NB4 (cell line): ENCODE measurements at regions not wholly inside any gene's neighbourhood (a gene's known extent, or its start where the extent isn't known, plus 50 kb on each side); places are given as distances from the start of the nearest gene placed in this dataset.

Source experiments
- DNase-seq: peaks from one replicate; pipeline ENCODE4 v3.0.0; 2010; ENCODE audit warnings: low read depth
- H3K4me3 ChIP-seq: one replicate; pipeline ENCODE4 v1.5.1; 2011; ENCODE audit warnings: mild to moderate bottlenecking, low read depth, low read length, moderate library complexity
- MYC ChIP-seq: IDR thresholded peaks from 2 replicates; pipeline ENCODE4 v1.6.1; 2011; ENCODE audit warnings: low read depth, low read length
- POLR2A ChIP-seq: IDR thresholded peaks from 2 replicates; pipeline ENCODE4 v1.6.1; 2011; ENCODE audit warnings: mild to moderate bottlenecking; ENCODE audit not compliant: insufficient read length; ENCODE audit errors: extremely low read depth
- TF ChIP-seq, protein P1 (sequence below): IDR thresholded peaks from 2 replicates; pipeline ENCODE4 v1.6.1; 2011; ENCODE audit warnings: low read depth, low read length
- TF ChIP-seq, protein P2 (sequence below): IDR thresholded peaks from one replicate; pipeline ENCODE4 v1.5.1; 2012; ENCODE audit warnings: low read depth, low read length

DNA sequence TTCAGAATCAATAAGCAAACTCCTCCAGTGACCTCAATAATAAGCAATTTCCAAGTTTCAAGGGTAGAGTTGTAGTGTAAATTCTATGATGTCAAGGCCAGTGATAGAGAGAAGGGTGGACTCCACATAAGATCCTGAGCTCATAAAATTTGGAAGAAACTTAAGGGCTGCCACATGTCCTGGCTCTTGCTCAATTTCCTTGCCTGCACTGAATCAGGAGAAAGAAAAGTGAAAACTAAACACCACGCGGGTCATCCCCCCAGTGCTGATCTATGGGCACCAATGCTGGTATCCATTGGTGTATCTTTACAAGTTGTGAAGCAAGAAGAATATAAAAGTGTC, 392.0 kb upstream of the INTU start:
- TF ChIP-seq POLR2A: no peak
- no peak for TF ChIP-seq MYC
- TF ChIP-seq, protein P1, sequence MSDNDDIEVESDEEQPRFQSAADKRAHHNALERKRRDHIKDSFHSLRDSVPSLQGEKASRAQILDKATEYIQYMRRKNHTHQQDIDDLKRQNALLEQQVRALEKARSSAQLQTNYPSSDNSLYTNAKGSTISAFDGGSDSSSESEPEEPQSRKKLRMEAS: no peak
- TF ChIP-seq, protein P2, sequence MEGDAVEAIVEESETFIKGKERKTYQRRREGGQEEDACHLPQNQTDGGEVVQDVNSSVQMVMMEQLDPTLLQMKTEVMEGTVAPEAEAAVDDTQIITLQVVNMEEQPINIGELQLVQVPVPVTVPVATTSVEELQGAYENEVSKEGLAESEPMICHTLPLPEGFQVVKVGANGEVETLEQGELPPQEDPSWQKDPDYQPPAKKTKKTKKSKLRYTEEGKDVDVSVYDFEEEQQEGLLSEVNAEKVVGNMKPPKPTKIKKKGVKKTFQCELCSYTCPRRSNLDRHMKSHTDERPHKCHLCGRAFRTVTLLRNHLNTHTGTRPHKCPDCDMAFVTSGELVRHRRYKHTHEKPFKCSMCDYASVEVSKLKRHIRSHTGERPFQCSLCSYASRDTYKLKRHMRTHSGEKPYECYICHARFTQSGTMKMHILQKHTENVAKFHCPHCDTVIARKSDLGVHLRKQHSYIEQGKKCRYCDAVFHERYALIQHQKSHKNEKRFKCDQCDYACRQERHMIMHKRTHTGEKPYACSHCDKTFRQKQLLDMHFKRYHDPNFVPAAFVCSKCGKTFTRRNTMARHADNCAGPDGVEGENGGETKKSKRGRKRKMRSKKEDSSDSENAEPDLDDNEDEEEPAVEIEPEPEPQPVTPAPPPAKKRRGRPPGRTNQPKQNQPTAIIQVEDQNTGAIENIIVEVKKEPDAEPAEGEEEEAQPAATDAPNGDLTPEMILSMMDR: no peak
- no peak overlapping the region for H3K4me3 ChIP-seq
- no peak for DNase-seq

DNA sequence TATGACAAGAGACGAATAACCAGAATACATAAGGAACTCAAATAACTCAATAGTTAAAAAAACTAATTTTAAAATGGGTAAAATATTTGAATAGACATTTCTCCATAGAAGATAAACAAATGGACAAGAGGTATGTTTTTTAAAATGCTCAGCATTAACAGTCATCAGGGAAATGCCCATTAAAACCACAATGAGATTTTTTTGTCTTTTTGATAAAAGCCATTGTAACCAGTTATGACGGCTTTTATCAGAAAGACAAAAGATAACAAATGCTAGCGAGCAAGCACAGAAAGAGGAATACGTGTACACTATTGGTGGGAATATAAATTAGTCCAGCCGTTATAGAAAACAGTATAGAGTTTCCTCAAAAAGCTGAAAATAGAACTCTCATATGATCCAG, 388.2 kb upstream of the INTU start:
- TF ChIP-seq, protein P1: no peak
- TF ChIP-seq, protein P2: no peak
- TF ChIP-seq POLR2A (no peak), MYC (no peak)
- DNase-seq: no peak
- no peak overlapping the region for H3K4me3 ChIP-seq

DNA sequence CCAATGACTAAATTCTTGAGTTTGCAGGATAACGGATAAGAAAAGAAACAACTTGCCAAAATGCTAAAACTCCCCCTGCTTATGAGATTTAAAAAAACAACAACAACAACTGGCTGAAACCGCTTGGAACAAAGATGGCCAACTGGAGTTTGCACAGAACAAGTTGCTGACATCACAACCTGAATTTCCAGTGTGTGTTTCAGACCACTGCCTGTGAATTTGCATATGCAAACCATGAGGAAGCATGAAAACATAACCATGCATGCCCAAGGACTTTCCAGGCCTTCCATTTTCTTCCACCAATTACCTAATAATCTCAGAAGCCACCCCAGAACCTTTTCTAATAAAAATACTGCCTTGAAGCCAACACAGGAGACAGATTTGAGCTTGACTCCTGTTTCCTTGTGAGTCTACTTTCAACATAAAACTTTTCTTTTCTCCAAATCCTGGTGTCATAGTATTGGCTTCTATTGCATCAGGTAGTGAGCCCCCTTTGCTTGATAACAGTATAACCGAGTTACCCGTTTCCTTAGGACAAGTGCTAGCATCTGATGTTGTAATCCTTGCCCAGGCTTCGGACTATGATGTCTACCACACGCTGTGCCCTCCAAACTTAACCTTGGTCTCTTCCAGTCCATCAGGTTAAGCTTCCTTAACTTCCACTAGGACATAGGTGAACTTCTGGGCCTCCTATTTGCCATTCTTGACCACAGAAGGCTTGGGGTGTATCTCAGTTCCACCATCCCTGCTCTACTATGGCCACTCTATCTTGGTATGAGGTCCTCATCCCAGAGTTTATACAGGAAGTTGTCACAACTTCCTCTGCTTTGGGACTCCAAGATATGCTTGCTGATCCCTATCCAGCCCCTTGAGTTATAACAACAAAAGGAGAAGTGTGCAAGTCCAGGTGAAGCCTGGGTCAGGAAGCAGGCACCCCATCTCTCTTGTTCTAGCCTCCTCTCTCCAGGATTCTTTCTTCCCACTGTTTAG, 385.5 kb upstream of the INTU start:
- H3K4me3 ChIP-seq: no peak overlapping the region
- no peak for DNase-seq
- TF ChIP-seq MYC: no peak
- TF ChIP-seq, protein P2: no peak
- no peak for TF ChIP-seq POLR2A
- TF ChIP-seq, protein P1: no peak

DNA sequence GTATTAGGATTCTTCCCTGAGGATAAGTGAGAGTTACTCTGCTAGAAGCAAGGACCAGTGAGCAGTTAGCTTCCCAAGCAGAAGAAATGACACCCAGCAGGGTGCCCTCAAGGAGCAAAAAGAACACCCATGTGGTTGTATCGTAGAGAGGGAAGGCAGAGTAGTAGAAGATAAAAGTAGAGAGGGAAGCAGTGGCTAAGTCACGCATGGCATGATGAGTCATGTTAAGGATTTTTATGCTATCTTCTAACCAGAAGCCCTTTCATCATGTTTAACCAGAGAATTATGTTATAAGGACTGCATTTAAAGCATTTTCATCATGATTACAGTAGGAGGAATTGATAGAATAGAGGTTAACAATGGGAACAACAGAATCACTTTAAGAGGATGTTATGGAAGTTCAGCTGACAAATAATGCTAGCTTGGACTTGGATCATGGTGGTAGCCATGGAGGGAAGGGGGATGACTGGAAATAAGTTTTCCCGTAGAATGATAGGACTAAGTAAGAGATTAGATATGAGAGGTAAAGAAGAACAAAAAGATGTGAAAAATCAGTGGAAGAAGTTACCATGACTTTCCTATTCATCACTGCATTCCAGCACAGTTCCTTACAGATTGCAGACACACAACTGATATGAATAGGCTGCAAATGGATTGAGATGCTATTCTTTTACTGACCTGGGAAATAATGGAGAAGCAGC, 383.5 kb upstream of the INTU start:
- DNase-seq: peak; percentile 35
- TF ChIP-seq, protein P1: 0 out of 2 replicates have a peak, but pooled peaks have one; percentile 26
- no peak for TF ChIP-seq POLR2A
- TF ChIP-seq, protein P2: no peak
- no peak for TF ChIP-seq MYC
- H3K4me3 ChIP-seq: no peak overlapping the region

DNA sequence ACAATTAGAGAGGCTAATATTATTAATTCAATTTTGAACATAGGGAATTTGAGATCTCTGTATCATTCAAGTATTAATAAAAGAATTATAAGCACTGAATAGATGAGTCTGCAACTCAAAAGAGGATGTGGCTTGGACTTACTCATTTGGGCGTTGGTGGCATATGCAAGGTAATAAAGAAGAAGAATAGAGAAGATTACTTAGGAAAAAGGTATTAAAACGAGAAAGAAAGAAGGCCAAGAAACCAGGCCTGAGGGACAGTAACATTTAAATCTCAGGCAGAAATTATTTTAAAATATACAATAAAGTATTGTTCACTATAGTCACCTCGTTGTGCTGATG, 383.0 kb upstream of the INTU start:
- TF ChIP-seq, protein P2: no peak
- TF ChIP-seq, protein P1: no peak
- TF ChIP-seq MYC (no peak), POLR2A (no peak)
- peak; percentile 9 for DNase-seq
- H3K4me3 ChIP-seq: no peak overlapping the region
